Ecto neural progenitor cell (in vitro differentiated cells): ENCODE measurements at regions not wholly inside any gene's neighbourhood (a gene's known extent, or its start where the extent isn't known, plus 50 kb on each side); places are given as distances from the start of the nearest gene placed in this dataset.

Source experiments
- DNase-seq: peaks from one replicate; pipeline ENCODE4 v3.0.0-alpha.2; 2018; ENCODE audit warnings: low spot score

DNA sequence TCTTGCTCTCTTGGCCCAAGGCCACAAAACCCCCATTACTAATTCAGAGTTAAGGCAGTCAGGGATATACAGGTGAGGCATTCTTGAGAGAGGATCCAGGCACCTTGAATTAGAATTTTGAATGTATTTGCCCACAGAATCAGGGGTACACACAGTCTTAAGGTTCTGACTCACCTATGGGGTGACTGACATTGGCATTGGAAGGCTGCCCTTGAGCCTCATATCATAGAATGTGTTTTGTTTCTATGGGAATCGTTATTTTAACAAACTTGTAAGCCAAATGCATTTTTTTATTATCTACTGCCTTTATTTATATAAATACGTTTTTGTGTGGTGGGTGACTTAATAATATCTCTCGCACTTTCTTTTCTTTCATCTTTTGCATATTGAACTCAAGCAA lies 218.6 kb upstream of the CITED2 start:
- no peak for DNase-seq

DNA sequence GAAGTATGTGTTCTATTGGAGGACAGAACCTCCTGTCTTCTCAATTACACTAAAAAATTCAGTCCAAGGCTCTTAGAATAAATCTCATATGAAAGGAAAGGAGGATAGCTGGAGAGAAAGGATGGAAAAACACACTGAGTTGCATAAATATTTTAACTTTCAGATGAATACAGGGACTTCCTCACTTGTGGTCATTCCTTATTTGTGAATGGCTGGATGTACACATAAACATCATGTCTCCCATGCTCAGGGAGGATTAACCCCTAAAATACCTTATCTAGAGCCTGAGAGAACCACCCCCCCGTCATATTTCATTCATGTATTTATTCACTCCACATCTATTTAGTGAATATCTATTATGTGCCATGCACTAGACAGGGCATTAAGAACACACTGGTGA lies 217.6 kb upstream of the CITED2 start:
- DNase-seq = no peak

DNA sequence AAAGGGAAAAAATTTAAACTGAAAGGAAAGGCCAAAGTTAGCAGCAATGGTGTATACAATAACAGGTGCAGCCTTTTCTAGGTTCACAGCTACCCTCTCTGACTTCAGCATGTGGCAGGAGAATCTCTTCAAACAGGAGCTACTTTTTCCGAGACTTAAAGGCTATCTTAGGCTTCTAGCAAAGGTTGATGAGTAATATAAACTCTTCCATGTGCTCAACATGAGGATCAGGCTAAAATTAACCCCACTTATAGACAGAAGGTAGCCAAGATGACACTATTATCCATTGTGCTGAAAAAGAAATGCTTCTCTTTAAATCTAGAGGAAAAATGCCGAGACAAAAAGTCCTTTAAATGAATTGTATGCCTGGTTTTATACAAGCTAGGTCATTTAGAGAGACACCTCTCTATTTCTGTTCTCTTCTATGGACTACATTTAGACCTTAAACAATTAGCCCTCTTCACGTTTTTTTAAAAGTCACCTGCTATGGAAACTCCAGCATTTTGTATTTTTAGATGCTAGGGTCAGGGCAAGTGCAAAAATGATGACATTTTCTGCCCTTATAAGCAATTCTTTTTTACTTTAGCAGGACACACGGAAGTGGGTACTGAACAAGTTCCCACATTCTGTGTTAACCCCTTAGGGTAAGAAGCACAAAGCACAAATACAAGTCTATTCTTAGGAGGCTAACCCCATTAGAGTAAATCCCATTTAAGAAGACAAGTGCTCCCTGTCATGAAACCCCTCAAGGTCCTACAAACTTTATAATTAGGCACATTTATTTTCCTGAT lies 216.8 kb upstream of the CITED2 start:
- DNase-seq = no peak

DNA sequence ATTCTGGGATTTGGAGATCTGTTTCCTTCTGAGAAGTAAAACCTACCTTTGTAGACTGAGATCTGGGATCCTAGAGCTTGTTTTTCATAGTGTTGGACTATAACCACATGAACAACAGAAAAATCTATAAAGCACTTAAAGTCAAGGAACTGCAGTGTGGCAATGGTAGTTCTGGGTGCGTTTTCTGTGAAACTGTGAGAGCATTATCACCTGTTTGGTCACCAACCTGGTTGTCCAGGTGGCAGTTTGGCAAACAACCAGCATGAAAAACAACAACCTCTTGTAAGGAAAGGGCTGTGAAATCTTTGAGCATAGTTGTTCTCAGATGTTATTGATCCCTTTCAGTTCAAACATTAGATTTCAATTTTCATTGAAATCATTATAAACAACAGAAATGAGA lies 215.8 kb upstream of the CITED2 start:
- no peak for DNase-seq

DNA sequence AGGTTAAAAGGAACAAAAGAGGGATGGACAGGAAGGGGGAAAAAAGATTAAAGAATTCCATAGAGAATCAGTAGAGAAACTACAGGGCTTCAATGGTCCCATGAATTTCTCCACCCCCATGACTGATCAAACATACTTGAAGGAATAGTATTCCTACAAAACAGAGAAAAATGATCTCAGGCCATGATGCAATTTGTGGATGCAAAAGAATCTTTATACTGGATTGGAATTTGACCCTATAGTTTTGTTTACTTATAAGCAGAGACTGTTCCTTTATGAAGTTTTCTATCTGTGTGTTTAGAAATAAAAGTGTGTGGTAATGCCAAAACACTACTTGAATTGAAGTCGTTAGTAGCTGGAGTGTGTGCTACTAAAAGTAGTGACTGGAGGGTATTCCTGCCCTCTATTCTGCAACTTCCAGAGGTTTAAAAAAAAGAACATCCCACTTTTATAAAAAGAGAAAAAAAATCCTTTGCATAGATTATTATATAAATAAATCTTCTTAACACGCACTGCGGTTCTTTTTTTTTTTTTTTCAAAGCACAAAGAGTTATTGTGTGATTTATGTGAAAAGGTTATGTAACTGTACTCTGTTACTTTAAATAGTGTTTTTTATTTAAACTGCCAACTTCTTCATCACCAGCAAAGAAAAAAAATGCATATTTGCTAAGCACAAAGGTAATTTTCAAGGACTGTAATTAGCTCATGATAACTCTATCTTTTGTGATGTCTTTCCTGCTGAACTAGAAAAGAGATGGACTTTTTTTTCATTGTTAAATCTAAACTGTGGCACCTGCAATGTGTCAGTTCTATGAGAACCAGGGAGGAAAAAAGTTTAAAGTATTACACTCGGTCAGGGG lies 214.5 kb upstream of the CITED2 start:
- no peak for DNase-seq

DNA sequence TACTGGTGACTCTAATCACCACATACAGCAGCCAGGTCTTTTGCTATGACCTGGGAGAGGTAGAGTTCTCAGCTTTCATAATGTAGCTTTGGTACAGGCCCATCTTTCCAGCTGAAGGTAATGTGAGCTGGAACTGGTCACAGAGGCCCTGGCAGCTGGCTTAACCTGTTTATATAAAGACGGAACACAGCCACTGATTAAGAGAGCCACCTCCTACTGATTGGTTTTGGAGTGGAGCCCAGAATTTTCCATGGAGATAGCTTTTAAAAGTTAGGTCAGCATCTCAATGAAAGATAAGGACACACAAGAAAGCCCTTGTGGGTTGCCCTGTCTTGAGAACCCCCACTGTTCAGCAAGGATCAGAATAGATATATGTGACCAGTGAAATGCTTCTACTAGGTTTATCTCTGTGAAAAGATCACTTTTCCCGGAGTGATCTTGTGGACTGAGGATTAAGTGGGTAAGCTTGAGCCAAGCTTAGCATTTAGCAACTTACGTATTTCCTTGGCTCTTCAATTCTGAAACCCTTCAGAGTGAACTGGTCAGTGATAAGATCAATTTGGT lies 213.7 kb upstream of the CITED2 start:
- no peak for DNase-seq

DNA sequence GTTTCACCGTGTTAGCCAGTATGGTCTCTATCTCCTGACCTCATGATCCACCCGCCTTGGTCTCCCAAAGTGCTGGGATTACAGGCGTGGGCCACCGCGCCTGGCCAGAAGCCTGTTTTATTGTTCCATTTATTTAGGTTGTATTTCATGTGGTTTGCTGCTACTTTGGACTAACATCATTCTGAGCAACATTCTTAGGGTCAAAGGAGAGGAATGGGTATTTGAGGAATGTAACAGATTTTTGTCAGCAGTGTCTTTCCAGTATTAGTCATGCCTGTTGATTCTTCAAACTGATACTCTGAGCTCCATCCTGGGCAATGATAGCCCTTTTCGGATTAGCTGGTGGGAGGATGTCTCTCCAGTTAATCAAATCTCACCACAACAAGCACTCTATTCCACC lies 213.0 kb upstream of the CITED2 start:
- no peak for DNase-seq

DNA sequence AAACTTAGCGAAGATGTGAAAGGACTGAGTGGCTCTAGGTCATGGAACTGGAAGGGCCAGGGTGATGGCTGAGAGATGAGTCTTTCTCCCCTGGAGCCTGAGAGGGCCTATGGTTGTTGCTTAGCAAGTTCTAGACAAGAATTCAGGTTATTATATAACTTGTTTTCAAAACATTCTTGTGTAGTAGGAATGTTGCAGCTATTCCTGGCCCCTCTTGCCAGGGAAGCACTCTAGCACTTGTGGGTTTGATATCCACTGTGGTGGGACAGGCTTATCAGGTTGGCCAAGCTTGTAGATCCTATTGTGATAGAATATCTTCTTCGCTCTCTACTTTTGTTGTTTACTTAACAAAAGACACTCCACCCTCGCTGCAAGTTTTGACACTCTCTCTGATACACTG lies 211.8 kb upstream of the CITED2 start:
- no peak for DNase-seq

DNA sequence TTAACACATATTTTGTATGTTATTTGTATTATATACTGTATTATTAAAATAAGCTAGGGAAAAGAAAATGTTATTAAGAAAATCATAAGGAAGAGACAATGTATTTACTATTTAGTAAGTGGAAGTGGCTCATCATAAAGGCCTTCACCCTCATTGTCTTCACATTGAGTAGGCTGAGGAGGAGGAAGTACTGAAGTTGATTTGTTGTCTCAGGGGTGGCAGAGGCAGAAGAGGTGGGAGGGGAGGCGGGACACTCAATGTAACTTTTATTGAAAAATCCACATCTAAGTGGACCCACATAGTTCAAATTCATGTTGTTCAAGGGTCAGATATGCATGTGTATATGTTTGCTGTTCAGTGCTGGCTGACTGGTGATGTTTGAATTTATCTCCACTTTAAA lies 210.2 kb upstream of the CITED2 start:
- no peak for DNase-seq

DNA sequence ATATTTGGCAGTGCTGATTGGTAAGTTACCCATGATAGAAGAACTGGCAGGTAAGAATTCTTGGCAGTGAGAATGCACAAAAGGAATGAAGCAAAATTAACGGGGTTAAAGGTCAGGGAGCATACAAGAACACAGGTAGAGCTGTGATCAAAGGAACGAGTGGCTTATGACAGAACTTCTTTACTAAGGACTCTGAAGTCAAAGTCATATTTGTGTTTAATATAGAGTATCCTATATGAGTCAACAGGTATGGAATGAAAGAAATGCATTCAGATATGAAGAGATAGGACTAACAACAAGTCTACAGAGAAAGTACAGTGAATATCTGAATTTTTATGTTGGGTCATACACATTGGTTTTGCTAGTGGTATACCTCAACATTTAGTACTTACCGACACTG lies 209.0 kb upstream of the CITED2 start:
- no peak for DNase-seq

DNA sequence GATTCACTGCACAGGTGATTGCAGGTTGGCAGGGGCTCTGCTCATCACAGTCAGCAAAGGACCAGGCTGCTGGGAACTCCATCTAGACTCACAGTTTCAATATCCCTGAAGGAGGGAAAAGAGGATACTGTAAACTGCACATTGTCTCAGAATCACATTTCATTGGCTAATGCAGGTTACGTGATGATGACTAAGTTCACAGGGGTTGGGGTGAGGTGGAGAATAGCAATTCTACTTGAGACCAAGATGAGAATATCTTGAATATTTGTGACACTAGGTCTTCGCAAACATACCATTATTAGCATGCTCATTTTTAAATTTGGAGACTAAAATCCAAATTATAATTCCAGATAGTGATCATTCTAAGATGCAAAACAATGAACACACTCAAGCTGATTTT lies 208.5 kb upstream of the CITED2 start:
- no peak for DNase-seq

DNA sequence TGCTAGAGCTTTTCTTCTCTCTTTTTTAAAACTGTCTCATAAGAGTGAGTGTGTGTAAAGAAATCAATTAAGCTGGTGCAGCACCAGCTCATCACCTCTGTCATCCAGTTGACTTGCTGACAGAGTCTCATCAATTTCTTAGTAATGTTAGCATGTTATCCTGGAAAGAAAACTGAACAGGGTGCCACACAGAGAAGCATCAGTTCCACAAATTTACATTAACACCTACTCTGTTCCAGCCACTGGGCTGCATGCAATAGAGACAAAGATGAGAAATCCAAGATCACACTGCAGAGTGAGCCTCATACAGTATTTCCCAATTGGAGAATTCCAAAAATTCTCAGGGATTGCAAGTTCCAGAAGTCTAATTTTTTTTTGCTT lies 207.0 kb upstream of the CITED2 start:
- no peak for DNase-seq

DNA sequence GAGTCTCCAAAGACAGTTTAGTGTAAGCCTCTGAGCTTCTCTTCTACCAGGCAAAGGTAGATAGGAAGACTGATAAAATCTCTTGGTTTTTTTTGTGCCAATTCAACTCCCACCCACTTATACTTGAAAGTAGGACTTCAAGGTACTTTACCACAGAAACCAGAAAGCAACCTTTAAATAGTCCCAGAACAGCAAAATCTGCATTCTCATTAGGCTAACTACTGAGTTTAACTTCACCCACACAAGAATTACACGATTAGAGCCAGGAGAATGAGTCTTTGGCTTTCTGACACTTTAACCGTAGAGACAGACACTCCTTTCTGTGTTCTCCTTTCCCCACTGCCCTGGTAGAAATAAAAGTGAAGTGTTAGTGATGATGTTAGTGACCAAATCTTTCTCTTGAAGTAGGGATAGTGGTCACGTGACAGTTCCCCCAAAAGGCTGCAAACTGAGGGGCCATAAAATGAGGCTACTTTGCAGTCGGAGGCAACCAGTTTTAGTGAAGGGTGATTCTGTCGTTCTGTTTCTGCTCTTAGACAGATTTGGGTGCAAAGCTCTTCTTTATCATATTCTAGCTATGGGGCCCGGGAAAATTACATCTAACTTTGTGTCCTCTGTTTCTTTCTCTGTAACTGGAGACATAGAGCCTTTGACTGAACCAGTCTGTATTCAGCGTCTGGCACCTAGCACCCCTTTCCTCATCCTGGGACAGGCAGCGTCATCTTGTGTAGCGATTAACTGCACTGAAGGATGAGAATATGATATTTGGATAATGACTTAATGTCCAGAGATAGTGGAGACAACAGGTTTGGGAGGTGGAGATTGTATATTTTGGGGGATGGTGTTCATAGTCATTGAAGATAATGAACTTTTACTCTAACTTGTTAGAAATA lies 206.4 kb upstream of the CITED2 start:
- no peak for DNase-seq

DNA sequence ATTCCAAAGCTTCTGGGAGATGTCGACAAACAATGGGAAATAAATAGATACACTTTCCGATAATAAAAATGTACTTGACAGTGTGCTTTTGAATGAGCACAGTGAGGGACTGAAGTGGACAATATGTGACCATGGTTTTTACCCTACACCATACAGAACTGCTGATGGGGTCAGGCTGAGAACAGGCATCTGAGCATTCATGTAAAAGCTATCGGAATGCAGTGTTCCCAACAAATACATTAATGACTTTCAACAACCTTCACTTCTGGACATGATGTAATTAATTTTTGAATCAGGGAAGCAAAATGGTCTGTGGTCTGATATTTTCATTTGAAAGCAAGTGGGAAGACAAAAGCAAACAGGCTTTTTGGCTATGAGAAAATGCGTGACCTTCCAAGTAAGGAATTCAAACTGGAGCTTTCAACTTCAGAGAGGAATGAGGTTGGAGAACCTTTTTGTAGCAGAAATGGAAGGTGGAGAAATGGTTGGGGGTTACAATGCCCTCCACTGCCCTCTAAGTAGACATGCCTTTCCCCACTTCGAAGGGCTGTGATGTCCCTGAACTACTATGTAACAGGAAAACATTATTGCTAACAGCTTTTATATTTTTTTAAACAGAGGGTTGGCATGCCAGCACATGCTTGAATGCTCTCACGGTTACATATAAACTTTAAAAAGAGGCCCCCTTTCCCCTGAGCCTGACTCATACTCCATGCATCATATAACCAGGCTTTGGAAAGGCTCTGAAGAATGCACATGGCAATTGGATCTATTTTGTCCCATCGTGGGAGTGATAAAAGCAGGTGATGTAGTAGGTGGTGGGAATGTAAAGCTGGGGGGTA lies 203.5 kb upstream of the CITED2 start:
- DNase-seq = no peak

DNA sequence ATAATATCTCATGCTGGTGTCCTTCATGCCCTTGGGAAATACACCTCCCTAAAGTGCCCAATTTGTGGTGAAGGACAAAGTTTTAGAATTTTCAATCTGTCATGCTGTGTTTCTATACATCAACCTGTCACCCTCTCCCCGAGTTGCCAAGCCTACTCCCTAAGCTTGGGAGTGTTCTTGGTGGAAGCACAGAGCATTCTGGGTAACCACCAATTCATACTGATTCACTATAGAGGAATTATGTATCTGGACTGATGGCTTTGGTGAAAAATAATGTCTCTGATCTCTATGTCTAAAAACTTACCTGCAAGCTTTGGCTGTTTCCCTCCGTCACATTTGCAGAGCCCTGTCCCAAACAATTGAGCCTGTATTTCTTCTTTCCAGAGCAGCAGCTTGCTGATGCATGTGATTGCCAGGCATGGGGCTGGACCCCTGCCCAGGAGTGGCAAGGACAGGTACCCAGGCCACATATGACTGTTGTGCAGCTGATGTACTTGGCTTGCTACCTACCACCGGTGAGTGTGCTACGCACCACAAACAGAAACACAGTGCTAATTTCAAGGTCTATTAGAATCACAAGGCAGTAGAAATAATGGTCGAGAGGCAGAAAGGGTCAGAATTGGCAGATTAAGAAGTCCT lies 202.8 kb upstream of the CITED2 start:
- no peak for DNase-seq

DNA sequence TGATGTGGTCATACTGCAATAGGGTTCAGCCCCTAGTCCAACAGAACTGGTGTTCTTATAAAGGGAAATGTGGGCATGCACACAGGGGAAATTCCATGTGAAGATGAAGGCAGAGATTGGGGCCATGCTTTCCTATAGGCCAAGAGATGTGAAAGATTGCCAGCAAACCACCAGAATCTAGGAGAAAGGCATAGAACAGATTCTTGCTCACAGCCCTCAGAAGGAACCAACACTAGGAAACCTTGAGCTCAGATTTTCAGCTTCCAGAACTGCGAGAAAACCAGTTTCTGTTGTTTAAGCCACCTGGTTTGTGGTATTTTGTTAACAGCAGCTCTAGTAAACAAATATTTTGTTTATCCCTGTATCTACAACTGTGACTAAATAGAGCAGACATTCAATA lies 197.6 kb upstream of the CITED2 start:
- no peak for DNase-seq

DNA sequence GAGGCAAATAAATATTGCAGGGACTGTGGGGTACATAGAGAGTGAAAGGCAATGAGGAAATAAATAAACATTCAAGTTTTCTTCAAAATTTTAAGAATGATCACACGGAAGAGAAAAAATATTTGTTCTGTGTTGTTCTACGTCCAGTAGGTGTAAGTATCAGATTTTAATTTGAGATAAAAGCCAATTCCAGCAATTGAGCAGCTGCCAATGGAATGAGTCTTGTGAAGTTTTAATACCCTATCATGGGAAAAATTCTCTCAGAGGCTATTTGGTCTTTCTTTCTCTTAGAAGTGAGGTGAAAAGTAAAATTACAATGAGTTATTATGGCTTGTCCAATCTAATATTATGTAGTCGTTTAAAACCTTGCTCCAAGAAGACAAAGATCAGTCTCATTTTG lies 195.7 kb upstream of the CITED2 start:
- no peak for DNase-seq

DNA sequence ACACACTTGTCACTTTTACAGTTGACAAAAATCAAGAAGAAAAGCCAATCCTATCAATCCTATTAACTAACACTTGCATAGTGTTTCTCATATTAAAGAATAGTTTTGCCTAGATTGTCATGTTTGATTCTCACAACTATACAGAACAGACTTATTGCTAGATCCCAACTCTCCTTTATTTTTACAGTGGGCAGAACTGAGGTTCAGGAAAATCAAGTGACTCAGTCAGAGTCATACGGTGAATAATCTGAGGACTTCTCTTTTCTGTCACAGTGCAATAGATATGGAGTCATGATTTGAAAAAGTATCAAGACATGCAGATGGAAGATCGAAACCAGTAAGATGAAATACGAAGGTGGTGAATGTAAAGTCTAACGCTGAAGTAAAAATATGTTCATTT lies 195.1 kb upstream of the CITED2 start:
- no peak for DNase-seq

DNA sequence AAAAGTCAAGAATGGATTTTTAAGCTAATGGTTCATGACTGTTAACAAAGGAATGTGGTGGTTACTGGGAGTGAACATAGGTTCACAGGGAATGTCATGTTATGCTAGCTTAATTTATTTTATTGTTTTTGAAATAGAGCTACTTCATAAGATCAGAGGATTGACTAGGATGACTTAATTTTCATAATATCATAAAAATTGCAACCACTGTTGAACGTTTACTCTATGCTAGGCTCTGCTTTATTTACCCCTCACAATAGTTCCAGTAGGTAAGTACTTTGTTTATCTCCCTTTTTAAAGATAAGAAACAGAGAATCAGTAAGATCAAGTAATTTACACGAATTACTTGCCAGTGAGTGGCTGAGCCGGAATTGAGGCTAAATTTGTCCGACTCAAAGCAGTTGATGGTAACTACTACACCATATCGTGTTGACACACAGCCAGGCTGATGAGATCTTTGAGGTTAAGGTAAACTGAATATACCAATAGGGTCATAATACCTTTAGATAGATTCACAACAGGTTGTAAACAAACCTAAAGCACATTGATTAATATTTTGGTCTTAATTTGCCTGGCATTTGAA lies 194.6 kb upstream of the CITED2 start:
- no peak for DNase-seq

DNA sequence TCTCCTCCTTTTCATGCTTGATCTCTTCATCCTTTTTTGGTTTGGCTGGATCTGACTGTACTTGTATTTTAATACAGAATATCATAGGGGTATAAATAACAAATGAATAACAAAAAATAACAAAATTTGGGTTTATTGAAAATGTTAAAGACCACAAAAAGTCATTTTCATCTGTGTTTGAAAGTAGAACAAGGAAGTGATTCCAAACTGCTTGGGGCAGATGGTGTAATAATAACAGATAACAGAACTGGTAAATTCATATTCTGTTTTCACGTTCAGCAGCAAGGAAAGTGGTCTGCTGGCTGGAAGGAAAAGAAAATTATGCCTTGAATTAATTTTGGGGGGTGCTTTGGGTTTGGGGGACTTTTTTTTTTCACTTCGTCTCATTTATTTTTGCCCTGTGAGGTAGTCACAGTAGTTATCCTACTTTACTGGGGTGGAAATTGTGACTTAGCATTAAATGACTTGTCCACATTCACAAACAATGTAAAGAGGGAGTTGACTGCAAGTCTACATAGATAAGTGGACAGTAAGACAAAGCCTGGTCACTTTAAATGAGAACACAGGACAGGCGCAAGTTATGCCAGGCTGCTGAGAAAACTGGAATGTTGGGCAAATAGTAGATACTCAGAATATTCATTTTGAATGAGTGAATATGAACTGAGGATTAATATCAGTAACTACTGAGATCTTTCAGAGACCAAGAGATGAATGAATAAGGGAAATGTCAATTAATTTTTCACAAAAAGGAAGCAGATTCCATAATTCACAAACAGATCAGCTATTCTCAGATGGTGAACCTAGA lies 193.9 kb upstream of the CITED2 start:
- no peak for DNase-seq
